ENCODE measurements at regions not wholly inside any gene's neighbourhood (a gene's known extent, or its start where the extent isn't known, plus 50 kb on each side); places are given as distances from the start of the nearest gene placed in this dataset.

- TF ChIP-seq GATA2 (IDR thresholded peaks at IDR 0.05; ENCODE audit: low read depth, low read length) (no peak), GATA3 (IDR thresholded peaks at IDR 0.05; ENCODE audit: low read depth, low read length) (no peak)
Observed at GRCh38 chr1:194256010-194256409, 1069.6 kb upstream of the B3GALT2 start.
